ENCODE measurements at regions not wholly inside any gene's neighbourhood (a gene's known extent, or its start where the extent isn't known, plus 50 kb on each side); places are given as distances from the start of the nearest gene placed in this dataset.

DNA sequence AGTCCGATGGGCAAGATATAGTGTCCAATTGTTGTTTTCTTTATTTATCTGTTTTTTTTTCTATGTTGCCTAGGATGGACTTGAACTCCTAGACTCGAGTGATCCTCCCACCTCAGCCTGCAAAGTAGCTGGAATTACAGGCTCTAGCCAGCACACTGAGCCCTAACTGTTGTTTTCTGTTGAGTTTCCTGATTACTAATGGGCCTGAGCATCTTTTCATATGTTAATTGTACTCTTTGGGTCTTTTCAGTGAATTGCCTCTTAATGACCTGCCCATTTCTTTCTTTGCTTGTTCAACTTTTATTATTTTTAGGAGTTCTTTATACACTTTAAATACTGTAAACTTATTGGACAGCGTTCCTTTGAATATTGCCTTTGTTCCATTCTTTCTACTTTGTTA, 213.0 kb downstream of the HS3ST3B1 start:
- TF ChIP-seq, protein P1, sequence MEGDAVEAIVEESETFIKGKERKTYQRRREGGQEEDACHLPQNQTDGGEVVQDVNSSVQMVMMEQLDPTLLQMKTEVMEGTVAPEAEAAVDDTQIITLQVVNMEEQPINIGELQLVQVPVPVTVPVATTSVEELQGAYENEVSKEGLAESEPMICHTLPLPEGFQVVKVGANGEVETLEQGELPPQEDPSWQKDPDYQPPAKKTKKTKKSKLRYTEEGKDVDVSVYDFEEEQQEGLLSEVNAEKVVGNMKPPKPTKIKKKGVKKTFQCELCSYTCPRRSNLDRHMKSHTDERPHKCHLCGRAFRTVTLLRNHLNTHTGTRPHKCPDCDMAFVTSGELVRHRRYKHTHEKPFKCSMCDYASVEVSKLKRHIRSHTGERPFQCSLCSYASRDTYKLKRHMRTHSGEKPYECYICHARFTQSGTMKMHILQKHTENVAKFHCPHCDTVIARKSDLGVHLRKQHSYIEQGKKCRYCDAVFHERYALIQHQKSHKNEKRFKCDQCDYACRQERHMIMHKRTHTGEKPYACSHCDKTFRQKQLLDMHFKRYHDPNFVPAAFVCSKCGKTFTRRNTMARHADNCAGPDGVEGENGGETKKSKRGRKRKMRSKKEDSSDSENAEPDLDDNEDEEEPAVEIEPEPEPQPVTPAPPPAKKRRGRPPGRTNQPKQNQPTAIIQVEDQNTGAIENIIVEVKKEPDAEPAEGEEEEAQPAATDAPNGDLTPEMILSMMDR (IDR thresholded peaks at IDR 0.05) = no peak
- no peak for TF ChIP-seq EZH2 (IDR thresholded peaks at IDR 0.05)
